Activated T-helper 1 cell treated with anti-CD3 and anti-CD28 coated beads, Interleukin-12 subunit alpha, Interleukin-12 subunit beta, Interleukin-2, Interleukin-4 antibody, amounts not matched to agents 30 ng/mL and 10 ng/mL and 1 ng/mL, durations not matched to agents 14 hours and 24 hours and 36 hours (primary cell): ENCODE measurements at regions not wholly inside any gene's neighbourhood (a gene's known extent, or its start where the extent isn't known, plus 50 kb on each side); places are given as distances from the start of the nearest gene placed in this dataset.

Experiments used
- DNase-seq: peaks from one replicate; pipeline ENCODE4 v3.0.0; 2021; ENCODE audit warnings: low spot score
- H3K27ac Mint-ChIP-seq: one replicate; pipeline ENCODE4 v1.8.0; 2021; ENCODE audit warnings: mild to moderate bottlenecking, mixed read lengths
- H3K27me3 Mint-ChIP-seq: one replicate; pipeline ENCODE4 v1.8.0; 2022; ENCODE audit warnings: mild to moderate bottlenecking, moderate library complexity, mixed read lengths; ENCODE audit not compliant: insufficient read depth
- H3K36me3 Mint-ChIP-seq: one replicate; pipeline ENCODE4 v1.8.0; 2021; ENCODE audit warnings: low read depth, mixed read lengths
- H3K4me1 Mint-ChIP-seq: one replicate; pipeline ENCODE4 v1.8.0; 2021; ENCODE audit warnings: low read depth, mixed read lengths
- H3K4me3 Mint-ChIP-seq: one replicate; pipeline ENCODE4 v1.8.0; 2021; ENCODE audit warnings: mild to moderate bottlenecking, moderate library complexity, mixed read lengths
- H3K9me3 Mint-ChIP-seq: one replicate; pipeline ENCODE4 v1.8.0; 2021; ENCODE audit warnings: mixed read lengths
- intact Hi-C: fragments of 100-400 bp; cut with micrococcal nuclease; formaldehyde crosslinking; loops from one replicate; pipeline ENCODE4 v1.15.1; 2024

DNA sequence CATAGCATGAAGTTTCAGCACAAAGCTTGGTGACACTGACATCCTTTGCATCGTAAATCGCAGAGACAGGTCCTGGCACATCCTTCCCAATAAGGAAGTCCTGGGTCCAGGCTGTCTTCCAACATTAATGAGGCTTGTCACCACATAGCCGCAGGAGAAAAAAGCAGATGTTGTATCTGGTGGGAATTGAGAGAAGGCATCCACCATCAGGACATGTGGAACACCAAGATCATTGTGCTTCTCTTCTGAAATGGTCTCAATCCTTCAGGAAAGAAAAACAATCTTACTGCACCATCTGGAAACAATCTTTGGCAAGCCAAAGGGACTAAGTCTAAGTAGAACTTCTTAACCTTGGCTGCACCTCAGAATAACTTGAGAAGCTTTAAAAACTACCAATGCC, 119.0 kb upstream of the ARHGAP28 start:
- Mint-ChIP-seq H3K36me3 (no peaks in the 10 kb centered on the region), H3K4me3 (no peak overlapping the region), H3K27ac (no peak overlapping the region), H3K27me3 (no peaks in the 10 kb centered on the region), H3K9me3 (peaks cover 19% of the 10 kb centered on the region), H3K4me1 (no peaks in the 10 kb centered on the region)
- intact Hi-C loops, result no loop called here
- DNase-seq, result no peak

- Mint-ChIP-seq H3K27ac (no peak overlapping the region), H3K4me3 (no peak overlapping the region), H3K36me3 (no peaks in the 10 kb centered on the region), H3K27me3 (no peaks in the 10 kb centered on the region), H3K9me3 (peaks cover 15% of the 10 kb centered on the region), H3K4me1 (no peaks in the 10 kb centered on the region)
- DNase-seq, result no peak
- intact Hi-C loops, result no loop called here
Measured at GRCh38 chr18:6613581-6613980, 115.9 kb upstream of the ARHGAP28 start.

GRCh38 chr18:6614952-6615351, 114.6 kb upstream of the ARHGAP28 start:
- H3K27ac Mint-ChIP-seq, result no peak overlapping the region
- no peak overlapping the region for H3K4me3 Mint-ChIP-seq

GRCh38 chr18:6616981-6617380, 112.5 kb upstream of the ARHGAP28 start:
- intact Hi-C loops, result no loop called here
- no peaks in the 10 kb centered on the region for H3K36me3 Mint-ChIP-seq
- no peaks in the 10 kb centered on the region for H3K4me1 Mint-ChIP-seq
- H3K4me3 Mint-ChIP-seq, result no peak overlapping the region
- no peak overlapping the region for H3K27ac Mint-ChIP-seq
- H3K9me3 Mint-ChIP-seq, result peaks cover 13% of the 10 kb centered on the region
- no peaks in the 10 kb centered on the region for H3K27me3 Mint-ChIP-seq
- DNase-seq, result no peak

More at GRCh38 chr18:6614952-6615351, 114.6 kb upstream of the ARHGAP28 start:
- no peaks in the 10 kb centered on the region for H3K27me3 Mint-ChIP-seq
- H3K9me3 Mint-ChIP-seq, result peaks cover 15% of the 10 kb centered on the region
- intact Hi-C loops, result no loop called here
- no peaks in the 10 kb centered on the region for H3K4me1 Mint-ChIP-seq
- no peak for DNase-seq
- no peaks in the 10 kb centered on the region for H3K36me3 Mint-ChIP-seq

DNA sequence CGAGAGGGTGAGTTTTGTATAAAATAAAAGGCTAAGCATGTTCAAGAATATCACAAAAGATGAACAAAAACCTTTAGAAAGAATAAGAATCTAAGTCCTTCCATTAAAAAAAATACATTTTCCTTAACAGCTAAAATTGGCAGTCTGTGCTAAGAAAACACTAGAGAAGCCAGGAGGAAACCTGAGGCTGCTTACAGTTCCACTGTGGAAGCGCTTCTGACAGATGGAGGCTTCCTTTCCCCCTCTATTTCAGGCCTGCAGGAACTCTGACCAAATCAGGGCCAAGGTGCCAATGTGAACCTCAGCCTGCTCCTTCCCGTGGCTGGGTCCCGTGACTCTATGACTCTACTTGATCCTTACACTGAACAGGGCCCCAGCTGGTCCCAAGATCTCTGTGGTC, 108.1 kb upstream of the ARHGAP28 start:
- H3K9me3 Mint-ChIP-seq, result no peaks in the 10 kb centered on the region

DNA sequence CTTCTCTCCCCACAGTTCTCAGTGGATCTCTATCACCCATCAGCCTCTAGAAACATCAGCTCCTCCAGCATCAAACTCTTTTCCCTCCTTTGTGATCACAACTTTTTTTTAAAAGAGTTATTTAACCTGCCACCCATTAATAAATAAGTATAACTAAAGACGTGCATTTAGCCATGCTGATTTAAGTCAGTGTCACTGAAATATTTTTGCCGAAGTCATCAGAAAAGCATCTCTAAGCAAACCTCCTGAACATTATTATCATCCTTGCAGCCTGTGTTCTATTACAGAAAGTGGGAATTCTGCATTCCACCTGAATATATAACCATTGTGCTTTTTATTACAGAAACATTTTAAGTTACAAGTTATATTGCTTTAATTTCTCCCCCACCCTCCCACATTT, 106.2 kb upstream of the ARHGAP28 start:
- Mint-ChIP-seq H3K9me3 (no peaks in the 10 kb centered on the region), H3K4me1 (no peaks in the 10 kb centered on the region), H3K4me3 (no peak overlapping the region), H3K27ac (no peak overlapping the region), H3K27me3 (no peaks in the 10 kb centered on the region), H3K36me3 (no peaks in the 10 kb centered on the region)
- intact Hi-C loops, result no loop called here
- no peak for DNase-seq

More for the DNA sequence above, 108.1 kb upstream of the ARHGAP28 start:
- intact Hi-C loops, result no loop called here
- Mint-ChIP-seq H3K27me3 (no peaks in the 10 kb centered on the region), H3K4me3 (no peak overlapping the region), H3K36me3 (no peaks in the 10 kb centered on the region), H3K4me1 (no peaks in the 10 kb centered on the region), H3K27ac (no peak overlapping the region)
- DNase-seq, result no peak

- Mint-ChIP-seq H3K36me3 (no peaks in the 10 kb centered on the region), H3K4me1 (no peaks in the 10 kb centered on the region), H3K4me3 (no peak overlapping the region), H3K27me3 (no peaks in the 10 kb centered on the region), H3K9me3 (no peaks in the 10 kb centered on the region), H3K27ac (no peak overlapping the region)
- intact Hi-C loops, result no loop called here
- DNase-seq, result no peak
Measured at GRCh38 chr18:6624271-6624660, 105.2 kb upstream of the ARHGAP28 start.

GRCh38 chr18:6624661-6625311, 104.7 kb upstream of the ARHGAP28 start:
- intact Hi-C loops, result no loop called here
- Mint-ChIP-seq H3K27me3 (no peaks in the 10 kb centered on the region), H3K36me3 (no peaks in the 10 kb centered on the region), H3K9me3 (no peaks in the 10 kb centered on the region), H3K4me3 (no peak overlapping the region), H3K27ac (no peak overlapping the region), H3K4me1 (no peaks in the 10 kb centered on the region)
- DNase-seq, result no peak

- H3K27ac Mint-ChIP-seq, result no peak overlapping the region
- no peak overlapping the region for H3K4me3 Mint-ChIP-seq
- no peaks in the 10 kb centered on the region for H3K4me1 Mint-ChIP-seq
- no peaks in the 10 kb centered on the region for H3K27me3 Mint-ChIP-seq
- H3K36me3 Mint-ChIP-seq, result no peaks in the 10 kb centered on the region
- intact Hi-C loops, result no loop called here
- no peak for DNase-seq
- H3K9me3 Mint-ChIP-seq, result no peaks in the 10 kb centered on the region
Measured at GRCh38 chr18:6625481-6625880, 104.0 kb upstream of the ARHGAP28 start.

- intact Hi-C loops, result no loop called here
- no peaks in the 10 kb centered on the region for H3K4me1 Mint-ChIP-seq
- H3K9me3 Mint-ChIP-seq, result no peaks in the 10 kb centered on the region
- no peaks in the 10 kb centered on the region for H3K36me3 Mint-ChIP-seq
- no peaks in the 10 kb centered on the region for H3K27me3 Mint-ChIP-seq
- no peak overlapping the region for H3K27ac Mint-ChIP-seq
- no peak overlapping the region for H3K4me3 Mint-ChIP-seq
- no peak for DNase-seq
Measured at GRCh38 chr18:6626457-6626856, 103.1 kb upstream of the ARHGAP28 start.

DNA sequence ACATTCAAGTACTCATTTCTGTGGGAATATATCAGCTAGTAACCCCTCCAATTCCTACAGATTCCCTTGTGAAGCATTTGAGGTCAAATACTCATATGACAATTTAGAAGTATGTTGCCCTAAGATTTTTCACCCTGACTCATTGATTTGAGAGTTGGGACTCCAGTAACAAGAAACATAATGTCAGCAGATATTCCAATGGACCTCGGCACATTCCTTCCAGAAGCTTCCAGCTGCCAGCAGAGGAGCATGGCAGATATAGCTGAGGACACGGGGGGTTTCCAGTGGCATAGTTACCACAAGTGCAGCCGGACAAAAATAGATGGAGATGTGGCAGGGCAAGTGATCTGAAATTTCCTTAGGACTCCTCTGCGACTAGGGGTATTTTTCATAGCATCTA, 101.9 kb upstream of the ARHGAP28 start:
- Mint-ChIP-seq H3K36me3 (no peaks in the 10 kb centered on the region), H3K27me3 (no peaks in the 10 kb centered on the region), H3K9me3 (no peaks in the 10 kb centered on the region), H3K4me1 (no peaks in the 10 kb centered on the region), H3K4me3 (no peak overlapping the region), H3K27ac (no peak overlapping the region)
- intact Hi-C loops, result no loop called here
- no peak for DNase-seq

DNA sequence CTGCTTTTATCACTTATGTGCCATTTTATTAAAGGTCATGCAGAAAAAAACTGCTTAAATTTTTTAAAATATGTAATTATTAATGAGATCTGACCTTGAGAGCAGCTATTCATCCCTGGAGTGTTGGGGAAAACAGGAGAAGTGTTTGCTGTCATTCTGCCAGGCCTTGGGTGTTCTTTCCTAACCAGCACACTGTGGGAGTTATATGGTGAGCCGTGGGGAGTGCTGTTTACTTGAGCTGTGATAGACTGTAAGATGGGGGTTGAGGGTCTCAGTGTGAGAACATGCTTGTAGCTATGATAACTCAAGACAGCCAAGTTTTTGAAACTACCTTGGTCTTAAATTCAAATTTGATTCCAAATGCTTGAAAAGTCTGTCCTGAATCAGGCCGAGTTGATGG, 101.3 kb upstream of the ARHGAP28 start:
- Mint-ChIP-seq H3K27ac (no peak overlapping the region), H3K4me3 (no peak overlapping the region), H3K27me3 (no peaks in the 10 kb centered on the region), H3K9me3 (no peaks in the 10 kb centered on the region), H3K4me1 (no peaks in the 10 kb centered on the region), H3K36me3 (no peaks in the 10 kb centered on the region)
- intact Hi-C loops, result no loop called here
- DNase-seq, result no peak

DNA sequence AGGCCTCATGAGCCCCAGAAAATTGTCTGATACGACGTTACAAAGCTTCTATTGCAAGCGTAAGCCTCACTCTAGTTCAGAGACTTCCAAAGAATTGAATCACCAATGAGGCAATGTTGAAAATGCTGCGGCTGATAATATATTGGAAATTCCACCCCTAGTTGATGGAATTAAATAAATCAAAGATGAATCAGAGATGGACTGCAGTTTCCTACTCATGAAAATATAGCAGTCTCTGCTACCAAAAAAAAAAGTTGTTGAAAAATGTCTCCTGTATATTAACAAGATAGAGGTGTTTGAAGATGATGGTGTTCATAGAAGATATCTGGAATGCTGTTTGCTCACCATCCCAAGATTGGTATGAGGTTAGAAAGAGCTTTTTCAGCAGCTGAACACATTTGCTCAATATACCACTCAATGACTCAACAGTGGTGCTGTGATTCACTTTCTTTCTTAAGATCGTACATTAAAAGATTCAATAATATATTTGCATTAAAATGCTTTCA, 99.8 kb upstream of the ARHGAP28 start:
- Mint-ChIP-seq H3K36me3 (no peaks in the 10 kb centered on the region), H3K4me3 (no peak overlapping the region), H3K27me3 (no peaks in the 10 kb centered on the region), H3K27ac (no peak overlapping the region), H3K9me3 (no peaks in the 10 kb centered on the region), H3K4me1 (no peaks in the 10 kb centered on the region)
- DNase-seq, result no peak
- intact Hi-C loops, result no loop called here

DNA sequence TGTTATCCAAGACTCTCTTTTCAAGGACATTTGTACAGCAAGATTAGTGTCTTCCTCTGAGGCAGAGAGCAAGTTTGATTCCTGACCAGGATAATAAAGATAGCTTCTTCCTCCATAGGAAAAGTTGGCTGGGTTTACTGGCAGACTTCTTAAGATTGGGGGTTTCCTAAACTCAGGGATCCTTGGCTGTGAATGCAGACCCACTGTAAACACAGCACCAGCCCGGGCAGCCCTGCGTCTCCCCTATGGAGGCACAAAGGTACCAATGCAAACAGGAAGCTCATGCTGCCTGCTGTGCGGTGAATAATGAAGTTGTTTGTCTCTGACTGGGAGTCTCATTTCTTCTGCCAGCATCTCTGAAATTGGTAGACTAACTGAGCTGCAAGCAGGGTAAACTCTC, 96.2 kb upstream of the ARHGAP28 start:
- DNase-seq, result no peak
- Mint-ChIP-seq H3K36me3 (no peaks in the 10 kb centered on the region), H3K27ac (no peak overlapping the region), H3K4me3 (no peak overlapping the region), H3K4me1 (no peaks in the 10 kb centered on the region), H3K9me3 (no peaks in the 10 kb centered on the region), H3K27me3 (peaks cover 1% of the 10 kb centered on the region)
- intact Hi-C loops, result no loop called here
